Stimulated activated CD4-positive, alpha-beta T cell treated with anti-CD3 and anti-CD28 coated beads, Interleukin-12 subunit alpha, Interleukin-12 subunit beta, amount 100 ng/mL, for 48 hours (primary cell): ENCODE measurements at regions not wholly inside any gene's neighbourhood (a gene's known extent, or its start where the extent isn't known, plus 50 kb on each side); places are given as distances from the start of the nearest gene placed in this dataset.

Experiments
- DNase-seq, 3 donors: peaks; one replicate each; pipeline ENCODE4 v3.0.0-alpha.2; 2020; ENCODE audit warnings: low read depth in 2 of 3, low spot score in 1 of 3

DNA sequence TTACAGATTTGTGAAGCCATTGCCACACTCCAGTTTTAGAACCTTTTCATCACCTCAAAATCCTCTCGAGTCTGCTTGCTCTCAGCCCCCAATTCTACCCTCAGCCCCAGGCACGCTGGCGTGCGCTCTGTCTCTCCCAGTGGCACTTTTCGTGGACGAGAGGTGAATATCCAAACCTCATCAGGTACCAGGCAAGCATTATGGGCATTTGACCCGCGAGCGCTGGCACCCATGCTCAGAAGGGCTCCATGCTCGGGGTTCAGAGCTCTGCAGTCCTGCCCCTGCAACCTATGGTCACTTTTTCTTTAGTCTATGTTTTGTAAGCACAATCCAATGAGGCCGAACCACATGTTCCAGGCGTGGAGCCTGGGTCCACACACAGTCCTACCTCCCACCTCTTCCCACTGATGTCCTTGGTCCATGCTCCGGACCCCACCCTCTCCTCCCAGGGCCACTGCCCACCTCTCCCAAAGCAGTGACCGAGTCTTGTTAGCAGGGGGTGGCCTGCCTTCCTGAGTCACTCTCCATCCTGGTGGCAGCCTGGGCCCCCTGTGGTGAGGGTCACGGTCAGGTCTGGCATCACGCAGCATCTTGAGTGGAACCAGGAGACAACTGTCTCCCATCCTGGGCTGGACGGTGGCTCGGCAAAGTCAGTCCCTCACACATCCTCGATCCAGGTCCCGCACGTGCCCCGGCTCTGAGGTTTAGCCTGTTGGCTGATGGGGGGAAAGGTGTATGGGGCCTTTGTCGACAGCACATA is 256.9 kb downstream of the NDUFA10 start:
- DNase-seq: no peak

DNA sequence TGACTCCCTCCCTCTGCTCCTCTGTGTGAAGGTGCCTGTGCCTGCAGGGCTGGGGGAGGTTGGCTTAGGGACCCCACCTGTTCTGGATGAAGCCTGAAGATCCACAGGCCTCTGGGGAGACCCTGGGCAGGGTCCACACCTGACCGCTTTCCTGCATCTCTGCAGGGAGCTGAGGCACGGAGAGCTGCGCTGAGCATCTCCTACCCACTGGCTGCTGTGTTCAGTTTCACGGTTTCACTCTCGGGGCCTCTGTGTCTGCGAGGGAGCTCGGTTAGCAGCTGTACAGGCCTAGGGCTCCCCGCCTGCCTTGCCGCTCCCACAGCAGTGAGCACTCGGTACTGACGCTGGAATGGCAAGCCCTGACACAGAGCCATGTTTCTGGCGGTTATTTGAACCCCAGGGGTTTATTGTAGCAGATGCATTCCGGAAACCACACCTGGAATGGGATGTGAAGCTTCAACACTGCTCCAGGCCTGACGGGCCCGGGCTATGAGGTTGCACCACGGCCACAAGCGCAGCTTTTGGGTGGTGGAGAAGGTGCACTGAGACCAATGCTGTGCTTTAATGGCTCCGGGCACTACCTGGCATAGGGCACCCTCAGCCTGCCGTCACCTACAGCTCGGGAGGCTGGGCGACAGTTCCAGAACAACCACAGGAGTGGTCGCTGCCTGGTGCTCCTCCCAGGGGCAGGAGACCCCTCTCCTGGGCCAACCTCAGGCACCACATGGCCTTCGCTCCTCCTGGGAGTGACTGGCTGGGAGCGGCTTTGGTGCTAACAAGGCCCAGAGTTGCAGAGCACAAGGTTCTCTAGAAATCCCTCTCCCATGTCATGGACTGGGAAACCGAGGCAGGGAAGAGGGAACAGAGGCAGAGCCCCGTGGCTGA is 257.9 kb downstream of the NDUFA10 start:
- no peak for DNase-seq

DNA sequence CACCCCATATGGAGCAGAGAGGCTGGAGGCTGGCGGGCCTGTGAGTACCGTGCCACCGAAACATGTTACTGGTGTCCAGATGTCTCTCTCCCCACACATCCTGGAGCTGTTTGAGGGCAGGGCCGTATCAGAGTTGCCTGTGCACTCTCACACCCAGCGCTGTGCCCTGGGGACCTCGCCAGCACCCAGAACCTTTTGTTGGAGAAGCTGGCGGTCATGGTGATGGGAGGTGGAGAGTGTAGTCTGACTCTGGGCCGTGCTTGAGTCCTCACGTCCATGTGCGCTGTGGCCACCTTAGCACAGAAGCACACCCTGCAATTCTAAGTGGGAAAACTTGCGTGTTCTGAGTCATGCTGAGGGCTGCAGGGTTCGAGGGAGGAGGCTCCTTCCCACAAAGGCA is 259.2 kb downstream of the NDUFA10 start:
- DNase-seq: no peak

DNA sequence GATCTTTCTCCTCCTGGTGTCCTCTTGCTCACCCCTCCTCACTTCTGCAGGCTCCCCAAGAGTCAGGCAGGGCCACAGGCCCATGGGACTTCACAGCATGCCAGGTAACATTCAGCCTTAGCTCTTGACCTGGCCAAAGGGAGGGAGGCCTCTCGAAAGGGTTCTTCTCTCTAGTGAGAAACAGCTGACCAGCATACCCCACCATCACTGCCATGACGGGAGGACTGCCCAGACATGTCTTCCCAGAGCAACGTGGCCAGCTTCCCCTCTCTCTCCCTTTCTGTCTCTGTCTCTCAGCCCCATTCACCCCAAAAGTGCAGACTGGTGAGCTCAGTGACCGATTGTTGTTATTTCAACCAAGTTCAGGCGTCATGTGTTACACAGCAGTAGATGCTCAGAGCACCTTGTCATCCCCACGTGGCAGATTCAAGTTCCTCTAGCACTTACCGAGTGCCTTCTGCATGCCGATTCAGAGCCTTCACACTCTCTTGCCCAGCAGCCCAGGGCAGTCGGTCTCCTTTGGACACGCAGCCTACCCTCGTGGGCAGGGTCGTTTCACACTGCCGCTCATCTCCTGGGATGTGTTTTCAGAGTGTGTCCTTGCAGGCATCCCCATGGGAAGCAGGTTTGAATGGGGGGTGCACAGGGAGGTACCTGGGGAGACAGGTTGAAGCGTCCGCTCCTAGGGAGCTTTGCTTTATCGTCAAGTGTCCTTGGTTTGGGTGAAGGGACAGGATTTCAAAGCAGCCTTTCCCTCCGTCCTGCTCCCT is 259.9 kb downstream of the NDUFA10 start:
- DNase-seq: no peak

GRCh38 chr2:239763433-239764097 is 261.6 kb downstream of the NDUFA10 start:
- no peak for DNase-seq

DNA sequence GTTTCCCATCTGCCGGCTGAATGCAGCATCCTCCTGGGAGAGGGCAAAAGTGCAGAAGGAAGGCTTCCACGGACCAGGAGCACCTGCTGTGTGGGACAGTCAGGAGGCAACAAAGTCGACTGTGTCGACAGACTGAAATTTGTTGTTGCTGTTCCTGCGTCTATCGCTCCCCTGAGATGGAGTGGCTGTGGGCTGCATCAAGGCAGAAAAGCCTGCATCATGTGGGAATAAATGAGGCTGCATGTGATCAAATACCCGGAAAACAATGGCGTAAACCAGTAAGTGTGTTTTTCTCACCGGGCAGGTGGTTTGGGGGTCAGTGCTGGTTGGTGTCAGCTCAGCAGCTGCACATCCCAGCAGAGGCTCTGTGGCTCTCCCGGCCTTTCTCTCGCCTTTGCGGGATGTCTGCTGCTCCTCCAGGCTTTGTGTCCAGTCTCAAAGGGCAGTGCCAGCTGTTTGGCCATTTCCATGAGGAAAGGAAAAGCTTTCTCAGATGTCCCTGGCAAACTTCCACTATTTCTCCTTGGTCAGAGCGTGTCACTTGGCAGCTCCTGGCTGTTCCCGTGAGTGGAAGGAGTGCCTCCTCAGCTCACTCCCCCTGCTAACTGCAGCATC is 262.4 kb downstream of the NDUFA10 start:
- no peak for DNase-seq

DNA sequence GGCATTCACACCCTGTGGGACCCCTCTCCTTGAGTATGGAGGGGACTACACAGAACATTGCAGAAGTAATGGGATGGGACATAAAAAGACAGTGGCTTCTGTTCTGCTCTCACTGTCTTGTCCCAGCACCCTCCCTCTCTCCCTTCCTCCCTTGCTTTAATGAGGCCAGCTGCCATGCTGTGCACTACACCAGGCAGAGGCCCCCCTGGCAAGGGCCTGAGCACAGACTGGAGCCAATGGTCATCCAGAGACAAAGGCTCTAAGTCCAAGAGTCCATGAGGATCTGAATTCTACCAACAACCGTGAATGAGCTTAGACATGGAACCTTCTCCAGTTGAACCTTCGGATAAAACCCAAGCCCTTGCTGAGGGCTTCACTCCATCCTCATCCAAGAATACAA is 263.0 kb downstream of the NDUFA10 start:
- DNase-seq: no peak

- DNase-seq: no peak
These were observed 264.5 kb downstream of the NDUFA10 start for GRCh38 chr2:239760596-239760995.

DNA sequence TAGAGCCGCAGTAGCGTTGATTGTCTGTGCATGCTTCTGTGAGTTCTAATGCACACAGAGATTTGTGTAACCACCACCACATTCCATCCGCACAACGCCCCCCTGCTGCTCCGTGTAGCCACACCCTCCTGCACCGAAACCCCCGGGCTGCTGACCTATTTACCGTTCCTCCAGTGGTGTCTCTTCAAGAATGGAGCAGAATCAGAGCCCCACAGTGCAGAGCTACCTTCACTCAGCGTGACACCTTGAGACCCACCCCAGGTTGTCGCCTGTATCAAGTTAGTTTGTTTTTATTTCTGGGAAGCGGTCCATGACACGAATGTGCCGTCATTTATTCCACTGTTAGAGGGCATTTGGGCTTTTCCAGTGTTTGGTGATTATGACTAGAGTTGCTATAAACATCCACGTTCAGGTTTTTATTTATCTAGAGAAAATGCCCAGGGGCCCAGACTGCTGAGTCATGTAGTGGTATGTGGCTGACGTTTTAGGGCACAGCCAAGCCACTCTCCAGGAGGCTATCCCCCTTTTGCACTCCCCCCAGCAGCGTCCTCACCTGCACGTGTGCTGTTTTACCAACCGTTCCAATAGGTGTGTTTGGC is 266.8 kb downstream of the NDUFA10 start:
- DNase-seq: no peak

- DNase-seq: no peak
These were observed 268.1 kb downstream of the NDUFA10 start for GRCh38 chr2:239756790-239757760.

DNA sequence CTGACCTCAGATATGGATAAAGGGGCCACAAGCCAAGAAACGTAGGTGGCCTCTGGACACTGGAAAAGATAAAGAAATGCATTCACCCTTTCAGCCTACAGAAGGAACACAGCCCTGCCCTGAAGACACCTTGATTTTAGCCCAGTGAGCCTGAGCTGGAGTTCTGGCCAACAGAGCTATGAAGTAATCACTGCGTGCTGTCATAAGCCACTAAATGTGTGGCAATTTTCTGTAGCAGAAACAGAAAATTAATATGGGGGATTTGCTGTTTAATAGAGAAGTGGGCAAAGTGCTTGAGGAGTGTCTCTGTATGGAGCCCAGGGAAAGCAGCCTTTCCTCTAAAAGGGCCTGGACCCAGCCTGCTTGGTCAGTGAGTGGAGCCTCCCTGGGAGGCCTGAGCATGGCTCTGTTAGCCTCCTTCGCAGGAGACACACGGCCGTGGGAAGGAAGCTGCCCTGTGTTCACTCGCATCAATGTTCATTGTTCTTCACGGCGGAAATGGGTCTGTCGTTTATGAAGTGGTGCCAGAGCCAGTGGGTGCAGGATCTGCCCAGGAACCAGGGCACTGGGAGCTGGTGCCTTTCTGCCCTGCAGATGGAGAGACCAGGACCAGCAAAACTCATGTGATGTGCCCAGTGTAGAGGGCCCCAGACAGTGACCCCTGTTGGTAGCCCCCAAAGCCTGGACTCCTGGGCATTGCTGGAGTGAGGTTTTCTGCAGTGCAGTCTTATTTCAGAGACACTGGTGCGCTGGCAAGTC is 268.9 kb downstream of the NDUFA10 start:
- DNase-seq: no peak

DNA sequence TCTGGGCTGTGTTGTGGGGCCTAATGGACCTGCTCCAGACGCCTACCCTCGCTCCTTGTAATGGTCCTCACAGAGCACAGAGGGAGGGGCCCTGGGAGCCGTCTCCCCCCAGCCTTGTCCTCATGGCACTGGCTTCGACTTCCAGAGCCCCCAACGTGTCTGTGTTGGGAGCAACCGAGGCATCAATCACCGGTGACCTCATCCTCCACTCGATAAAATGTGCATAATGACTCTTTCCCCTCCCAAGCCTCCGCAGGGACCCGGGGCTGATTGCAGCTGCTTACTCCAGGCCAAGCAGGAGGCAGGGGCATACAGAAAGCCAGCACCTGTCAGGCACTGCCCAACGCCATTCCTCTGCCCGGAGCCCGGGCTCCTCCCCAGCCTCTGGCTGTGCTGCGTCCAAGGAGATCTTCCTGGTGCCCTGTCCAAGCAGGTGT is 271.7 kb downstream of the NDUFA10 start:
- no peak for DNase-seq

- DNase-seq: no peak
These were observed 272.2 kb downstream of the NDUFA10 start for GRCh38 chr2:239752951-239753350.

DNA sequence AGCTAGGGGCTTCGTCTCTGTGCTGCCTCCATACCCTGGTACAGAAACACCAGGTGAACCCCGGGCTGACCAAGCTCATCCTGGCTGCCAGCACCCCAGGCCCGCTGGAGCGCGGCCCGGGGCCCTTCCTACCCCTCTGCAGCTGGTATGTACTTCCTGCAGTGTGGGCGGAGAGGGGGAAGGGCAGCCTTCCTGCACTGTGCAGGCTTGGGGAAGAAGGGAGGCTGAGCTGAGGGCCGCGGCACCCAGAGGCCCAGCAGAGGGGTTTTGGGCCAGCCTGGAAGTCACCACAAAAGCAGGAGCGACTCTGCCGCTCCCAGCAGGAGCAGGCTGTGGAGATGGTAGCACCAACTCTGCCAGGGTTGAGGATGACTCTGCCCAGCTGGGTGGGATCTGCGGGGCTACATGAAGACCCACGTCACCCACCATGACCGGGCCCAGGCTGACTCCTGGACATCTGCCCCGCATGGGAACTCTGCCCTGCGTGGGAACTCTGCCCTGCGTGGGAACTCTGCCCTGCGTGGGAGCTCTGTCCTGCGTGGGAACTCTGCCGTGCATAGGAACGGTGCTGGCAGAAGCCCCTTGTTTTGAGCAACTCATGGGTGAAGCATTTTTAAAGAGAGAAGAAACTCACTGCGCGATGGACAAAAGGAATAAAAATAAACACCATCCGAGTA is 273.3 kb downstream of the NDUFA10 start:
- peak in 2 of 3 donors; percentile 12 to 18 for DNase-seq

- DNase-seq: no peak
These were observed 274.0 kb downstream of the NDUFA10 start for GRCh38 chr2:239750929-239751678.

GRCh38 chr2:239750045-239750835 is 274.9 kb downstream of the NDUFA10 start:
- DNase-seq: no peak
